GM19397 (cell line): ENCODE measurements at regions not wholly inside any gene's neighbourhood (a gene's known extent, or its start where the extent isn't known, plus 50 kb on each side); places are given as distances from the start of the nearest gene placed in this dataset.

ENCODE experiments used
- ATAC-seq: cut with Tn5 transposase; IDR thresholded peaks from one replicate; pipeline ENCODE4 v1.9.1; 2021; ENCODE audit warnings: mild to moderate bottlenecking, moderate library complexity; ENCODE audit not compliant: unreplicated experiment

DNA sequence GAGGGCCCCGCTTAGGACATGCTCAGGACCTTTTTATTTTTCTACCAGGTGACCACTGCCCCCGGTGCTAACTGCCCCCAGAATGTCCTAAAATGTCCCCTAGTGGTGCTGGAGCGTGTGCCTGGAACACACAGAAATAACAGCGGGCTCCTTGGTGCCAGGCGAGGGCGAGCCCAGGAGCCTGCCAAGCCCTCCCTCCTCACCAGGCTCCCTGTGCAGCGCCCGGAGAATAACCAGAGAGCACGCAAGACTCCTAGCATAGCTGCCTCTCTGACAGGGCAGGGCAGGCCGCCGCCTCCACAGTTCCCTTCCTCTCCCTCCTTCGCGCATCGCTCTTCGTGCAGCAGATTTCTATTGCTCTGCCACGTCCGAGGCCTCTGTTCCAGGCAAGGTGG lies 84.3 kb upstream of the ZNF516 start:
- ATAC-seq: no peak

DNA sequence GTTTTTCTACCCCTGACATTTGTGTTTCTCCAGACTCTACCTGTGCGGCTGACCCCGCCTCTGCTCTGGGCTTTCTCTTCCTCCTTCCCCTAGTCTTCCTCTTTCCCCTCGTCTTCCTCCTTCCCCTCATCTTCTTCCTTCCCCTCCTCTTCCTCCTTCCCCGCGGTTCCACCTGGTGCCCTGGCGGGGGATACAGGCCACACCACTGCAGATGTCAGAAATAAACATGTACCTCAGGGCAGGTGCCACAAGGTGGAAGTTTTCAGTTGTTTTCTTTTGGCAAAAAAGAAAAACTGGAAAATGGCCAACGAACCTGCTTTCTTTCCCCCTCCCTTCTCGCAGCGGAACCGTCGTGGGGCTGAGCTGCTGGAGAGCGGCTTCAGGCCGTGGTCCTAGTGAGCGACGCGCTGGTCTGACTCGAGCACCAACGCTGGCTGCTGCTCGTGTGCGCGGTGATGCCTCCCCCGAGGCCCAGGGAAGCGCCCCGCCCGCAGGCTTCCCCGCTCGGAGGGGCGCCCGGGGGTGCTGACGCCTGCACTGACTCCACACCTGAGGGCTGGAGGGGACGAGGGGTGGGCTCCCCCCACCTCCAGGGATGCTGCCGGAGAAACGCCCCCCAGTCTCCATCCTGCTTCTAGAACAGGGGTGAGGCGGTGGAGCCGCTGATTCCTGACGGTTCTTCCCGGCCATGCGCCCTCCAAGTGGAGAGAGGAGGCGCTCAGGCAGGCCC lies 83.7 kb upstream of the ZNF516 start:
- ATAC-seq: no peak

DNA sequence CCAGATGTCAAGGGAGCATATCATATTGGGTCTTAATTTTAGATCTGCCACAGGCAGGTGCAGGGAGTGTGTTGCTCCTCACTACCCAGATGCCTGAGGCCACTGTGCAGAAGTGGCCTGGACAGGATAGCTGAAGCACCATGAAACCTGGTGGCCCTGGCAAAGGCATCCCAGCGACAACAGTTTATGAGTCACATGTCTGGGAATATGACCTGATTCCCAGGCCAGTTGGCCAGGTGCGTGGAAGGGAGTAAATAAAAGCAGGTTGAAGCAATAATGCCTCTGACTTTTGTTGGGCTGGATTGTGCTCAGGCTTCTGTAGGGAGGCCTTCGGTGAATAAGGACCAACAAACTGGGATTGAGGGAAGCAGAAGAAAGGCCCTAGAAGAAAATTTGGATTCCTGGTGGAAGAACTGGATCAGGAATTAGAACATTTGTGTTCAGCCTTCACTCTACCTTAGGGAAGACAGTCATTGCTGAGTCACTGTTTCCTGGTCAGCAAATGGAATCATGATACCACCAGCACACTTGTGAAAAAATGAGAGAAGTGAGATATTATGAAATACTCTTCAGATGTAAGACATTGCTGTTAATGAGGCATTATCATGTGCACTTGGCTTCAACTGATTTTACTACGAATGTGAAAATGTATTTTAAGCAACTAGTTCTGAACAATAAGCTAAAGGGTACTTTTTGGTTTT lies 78.4 kb upstream of the ZNF516 start:
- ATAC-seq: no peak

DNA sequence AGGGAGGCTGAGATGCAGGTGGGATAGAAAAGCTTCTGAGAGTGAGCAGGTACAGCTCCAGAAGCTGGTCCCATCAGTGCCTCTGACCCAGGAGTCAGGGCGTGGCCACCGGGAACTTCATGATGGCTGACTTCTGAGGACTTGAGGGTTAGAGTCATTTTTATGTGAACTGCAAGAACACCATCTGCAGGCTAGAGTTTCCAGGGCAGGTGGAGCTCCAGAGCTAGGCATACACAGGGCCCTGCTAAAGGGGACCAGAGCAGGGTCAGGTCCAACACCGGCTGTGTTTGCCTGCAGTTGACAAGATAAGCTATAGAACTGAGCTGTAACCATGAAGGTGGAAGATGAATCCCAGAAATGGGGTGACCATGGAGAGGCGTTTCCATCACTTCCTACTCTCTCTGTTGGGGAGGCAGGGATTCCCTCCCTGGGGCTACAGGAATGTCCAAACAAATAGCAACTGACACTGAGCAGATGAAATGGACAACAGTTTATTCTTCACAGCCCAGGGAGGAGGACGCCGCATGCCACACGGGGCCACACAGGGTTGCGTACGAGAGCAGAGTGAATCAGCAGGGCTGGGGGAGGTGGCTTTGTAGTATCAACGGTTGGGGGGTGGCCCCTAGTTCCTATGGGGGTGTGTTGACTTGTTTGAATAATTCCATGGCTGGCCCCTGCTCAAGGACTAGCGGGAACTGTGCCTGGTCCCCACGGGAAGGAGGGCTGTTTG lies 77.6 kb upstream of the ZNF516 start:
- ATAC-seq: no peak

DNA sequence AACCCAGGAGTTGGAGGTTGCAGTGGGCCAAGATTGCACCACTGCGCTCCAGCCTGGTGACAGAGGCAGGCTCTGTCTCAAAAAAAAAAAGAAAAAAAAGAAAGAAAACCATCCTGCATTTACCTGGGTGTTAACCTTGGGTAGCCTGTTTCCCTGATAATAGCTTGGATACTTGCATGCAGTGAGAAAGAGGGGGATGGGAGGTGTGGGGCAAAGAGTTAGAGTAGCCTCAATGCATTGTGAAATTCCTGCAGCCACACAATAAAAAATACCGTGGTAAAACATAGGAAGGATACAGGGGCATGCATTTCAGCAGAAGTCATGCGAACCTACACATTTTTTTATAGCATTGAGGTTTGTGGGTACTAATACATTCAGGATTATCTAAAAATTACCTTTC lies 76.6 kb upstream of the ZNF516 start:
- no peak for ATAC-seq

DNA sequence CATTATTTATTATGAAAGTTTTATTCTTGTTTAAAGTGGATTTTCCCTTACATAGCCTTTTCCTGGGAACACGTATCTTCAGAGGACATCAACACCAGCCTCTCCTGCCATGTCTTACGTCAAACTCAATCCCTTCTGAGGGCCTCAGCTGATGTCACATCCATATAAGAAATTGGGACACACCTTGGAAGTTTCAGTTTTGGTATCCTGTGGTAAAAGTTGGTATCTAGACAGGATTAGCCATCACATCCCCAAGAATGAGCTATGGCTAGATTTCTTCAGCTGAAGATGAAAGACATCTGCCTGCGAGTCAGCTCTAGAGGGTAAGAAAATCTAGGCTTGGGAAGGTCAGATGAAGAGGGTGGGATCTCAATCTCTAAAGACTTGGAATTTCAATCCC lies 75.8 kb upstream of the ZNF516 start:
- ATAC-seq: no peak

DNA sequence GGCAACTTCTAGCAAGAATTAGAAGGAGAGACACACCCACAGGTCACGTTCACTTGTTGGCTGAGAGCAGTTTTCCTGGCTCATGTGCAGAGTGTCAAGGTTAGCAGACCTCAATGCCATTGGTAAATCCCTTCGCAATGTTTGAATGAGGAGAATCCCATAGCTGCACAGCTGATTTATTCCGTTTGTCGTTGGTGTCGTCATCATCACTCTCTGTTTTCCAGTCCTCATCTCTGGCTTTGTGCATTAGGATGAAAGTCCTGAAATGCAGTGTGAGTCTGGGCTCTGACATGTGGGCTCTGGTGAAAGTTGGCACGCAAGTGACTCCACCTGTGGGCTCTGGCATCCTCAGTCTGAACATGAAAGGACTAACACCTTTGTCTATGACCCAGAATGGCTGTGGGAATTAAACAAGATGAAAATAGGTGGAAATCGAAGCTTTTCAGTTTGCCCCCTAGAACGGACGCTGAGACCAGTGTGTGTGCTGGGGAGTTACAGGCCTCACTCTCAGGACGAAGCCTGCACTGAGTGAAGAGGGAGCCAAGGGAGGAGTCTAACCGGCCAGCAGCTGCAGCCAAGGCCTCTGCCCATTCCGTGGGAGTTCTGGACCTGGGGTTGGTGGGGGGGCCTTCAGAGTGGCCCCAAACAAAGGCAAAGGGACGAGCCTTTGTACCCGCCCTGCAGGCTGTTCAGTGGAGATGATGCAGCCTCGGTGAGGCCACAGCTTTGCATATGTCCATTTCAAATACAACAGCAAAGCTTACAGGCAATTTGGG lies 74.8 kb upstream of the ZNF516 start:
- ATAC-seq: no peak

DNA sequence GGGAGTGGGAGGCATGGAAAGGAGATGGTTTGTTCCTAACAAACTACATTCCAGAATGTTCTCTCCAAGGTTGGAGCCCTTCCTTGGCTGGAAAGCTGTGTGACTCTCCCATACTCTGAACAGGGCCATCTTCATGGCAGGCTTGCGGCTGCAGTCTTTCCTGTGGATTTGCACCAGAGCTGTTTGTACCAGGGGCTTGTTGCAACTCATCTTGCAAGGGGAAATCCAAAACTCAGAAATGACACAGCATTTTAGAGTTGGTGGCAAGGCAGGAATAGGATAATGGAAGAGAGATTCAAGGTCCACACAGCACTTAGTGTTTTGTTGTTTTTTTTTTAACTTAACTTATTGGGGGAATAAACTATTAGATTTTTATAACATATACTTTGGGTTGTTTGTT lies 73.7 kb upstream of the ZNF516 start:
- ATAC-seq: no peak

DNA sequence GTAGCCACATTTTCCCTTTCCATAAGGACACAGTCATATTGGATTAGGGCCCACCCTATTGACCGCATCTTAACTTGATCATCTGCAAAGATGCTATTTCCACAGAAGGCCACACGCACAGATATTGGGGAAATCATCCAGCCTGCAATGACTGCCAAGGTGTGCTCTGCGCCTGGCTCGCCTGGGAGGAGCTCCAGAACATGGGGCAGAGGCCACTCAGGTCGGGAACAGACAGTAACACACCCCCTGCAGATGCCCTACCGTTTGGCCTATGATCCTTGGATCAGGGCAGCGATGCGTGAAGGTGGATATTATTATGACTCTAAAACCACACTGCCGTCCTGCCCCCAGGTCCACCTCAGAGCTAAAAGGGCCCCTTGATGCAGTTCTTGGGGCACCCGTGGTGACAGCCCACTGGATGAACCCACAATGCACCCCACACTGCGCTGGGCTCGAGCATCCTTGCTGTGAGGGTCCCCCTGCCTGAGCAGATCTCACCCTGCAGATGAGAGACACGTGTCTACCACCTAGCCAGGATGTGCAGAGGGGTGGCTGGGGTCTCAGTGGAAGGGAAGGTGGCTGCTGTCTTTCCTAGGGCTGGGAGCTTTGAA lies 72.9 kb upstream of the ZNF516 start:
- ATAC-seq: no peak

DNA sequence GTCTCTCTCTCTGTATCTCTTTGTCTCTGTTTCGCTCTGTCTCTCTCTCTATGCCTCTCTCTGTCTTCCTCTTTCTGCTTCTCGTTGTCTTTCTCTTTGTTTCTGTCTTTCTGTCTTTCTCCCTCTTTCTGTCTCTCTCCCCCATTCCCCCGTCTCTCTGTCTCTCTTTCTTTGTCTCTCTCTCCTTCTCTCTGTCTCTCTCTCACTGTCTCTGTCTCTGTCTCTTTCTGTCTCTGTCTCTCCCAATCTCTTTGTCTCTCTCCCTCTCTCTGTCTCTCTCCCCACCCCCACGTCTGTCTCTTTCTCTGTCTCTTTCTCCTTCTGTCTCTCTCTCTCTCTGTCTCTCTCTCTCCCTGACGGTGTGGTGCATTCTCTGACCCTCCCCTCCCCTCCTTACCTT lies 71.9 kb upstream of the ZNF516 start:
- ATAC-seq: no peak

DNA sequence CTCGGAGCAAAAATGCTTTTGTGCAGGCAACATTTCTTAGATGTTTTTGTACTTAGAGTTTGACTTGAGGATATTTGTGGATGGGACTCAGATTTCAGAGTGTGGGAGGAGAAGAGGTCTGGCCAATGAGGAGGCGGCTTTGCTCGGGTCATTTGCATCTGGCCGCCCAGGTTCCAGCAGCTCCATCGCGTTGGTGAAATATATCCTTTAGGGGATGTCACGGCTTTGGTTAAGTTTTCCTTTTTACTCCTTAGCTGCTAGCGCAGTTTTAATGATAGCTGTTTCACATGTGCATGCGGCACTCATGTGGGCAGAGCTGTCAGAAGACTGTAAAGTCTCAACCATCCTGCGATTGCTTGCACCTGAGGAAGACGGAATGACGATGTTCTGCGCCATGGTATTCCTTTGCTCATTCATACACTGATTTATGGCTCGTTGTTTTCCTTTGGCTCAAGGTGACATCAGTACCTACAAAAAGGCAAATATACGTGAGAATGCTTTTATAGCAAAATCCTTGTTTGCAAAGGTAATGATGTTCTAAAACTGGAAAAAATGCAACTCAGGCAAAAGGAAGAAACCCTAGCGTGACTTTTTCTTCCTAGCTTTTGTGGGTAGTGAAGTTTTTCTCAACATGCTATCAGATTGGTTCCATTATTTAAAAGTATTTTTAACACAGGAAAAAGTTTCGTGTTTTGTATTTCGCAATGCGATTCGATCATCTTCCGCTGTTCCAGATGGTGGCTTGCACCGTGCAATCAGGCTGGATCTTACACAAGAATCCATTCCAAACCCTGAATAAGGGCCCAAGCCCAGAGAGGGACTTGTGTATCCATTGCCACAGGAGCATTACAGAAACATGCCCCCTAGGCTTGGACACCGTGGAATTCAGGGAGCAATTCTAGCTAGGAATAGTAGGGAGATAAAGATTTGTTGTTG lies 70.5 kb upstream of the ZNF516 start:
- ATAC-seq: no peak

DNA sequence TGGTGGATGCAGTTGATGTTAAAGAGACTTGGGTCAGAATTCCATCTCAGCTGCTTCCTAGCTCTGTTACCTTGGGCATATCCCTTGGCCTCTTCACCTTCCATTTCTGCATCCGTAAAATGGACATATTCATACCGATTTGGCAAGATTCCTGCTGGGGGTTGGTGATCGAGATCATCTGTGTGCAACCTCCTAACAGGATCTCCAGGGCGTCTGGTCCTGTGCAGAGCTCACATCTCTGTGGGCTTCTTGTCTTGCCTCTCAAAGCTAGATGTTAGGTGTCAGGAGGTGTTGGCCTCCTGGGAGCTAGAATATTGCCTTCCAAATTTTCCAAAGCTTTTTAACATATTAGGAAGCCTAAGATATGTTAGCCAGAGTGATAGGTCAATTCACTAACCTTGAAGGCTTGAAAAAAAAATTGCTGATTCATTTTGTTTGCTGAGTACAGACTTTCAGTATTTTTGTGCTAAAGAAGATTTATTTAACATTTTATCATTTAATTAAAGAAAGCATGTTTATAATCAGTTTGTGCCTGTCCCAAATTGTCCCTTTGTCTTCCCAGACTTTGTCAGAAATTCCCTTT lies 69.7 kb upstream of the ZNF516 start:
- no peak for ATAC-seq

DNA sequence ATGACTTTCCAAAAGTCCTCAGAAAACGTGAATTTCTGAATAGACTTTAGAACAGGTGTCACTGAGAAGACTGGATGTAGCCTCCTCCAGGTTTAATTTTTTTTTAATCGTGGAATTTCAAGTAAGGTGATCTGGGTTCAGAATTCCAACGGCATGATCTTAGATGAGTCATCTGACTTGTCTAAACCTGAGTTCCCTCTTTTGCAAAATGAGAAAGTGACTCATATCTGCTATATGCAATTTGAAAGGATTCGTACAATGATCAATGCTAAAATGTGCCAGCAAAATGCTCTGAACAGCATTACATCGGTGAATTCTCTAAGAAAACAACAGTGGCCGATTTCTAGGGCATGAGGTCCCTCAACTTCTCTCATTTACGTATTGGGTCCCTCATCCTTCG lies 69.1 kb upstream of the ZNF516 start:
- ATAC-seq: no peak

DNA sequence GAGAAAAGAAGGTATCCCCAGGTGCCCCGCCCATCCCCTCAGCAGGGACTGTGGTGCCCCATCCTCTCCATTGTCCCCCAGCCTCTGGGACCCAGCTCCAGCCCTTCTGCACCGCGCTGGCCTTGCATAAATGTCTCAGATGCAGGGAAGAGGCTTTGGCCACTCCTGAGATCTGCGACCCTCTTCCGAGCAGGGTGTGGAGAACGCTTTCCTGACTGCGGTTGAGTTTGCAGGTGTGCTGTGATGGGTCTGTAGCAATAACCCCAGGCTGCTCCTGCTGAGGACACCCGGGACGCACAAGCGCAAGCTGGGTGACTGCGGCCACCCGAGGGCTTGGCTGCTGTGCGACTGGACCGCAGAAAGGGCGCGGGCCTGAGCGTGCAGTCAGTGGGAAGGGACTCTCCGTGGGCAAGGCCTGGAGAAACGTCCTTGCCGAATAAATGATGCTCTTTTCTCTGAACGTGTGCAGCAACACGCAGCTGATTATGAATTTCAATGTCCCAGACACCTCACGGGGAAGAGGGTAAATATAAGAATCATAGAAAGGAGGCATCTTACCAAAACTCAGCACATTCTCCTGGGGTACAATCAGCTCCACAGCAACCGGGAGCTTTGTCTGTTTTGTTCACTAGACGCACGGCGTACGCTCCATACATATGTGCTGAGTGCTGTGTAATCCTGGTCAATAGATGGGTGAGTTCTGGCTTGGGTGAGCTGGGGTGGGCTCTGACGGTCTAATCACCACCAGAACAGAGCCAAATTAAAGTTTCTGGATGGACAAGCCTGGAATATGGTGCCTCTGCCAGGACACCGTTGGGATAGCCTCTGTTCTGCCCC lies 67.5 kb upstream of the ZNF516 start:
- ATAC-seq: no peak

DNA sequence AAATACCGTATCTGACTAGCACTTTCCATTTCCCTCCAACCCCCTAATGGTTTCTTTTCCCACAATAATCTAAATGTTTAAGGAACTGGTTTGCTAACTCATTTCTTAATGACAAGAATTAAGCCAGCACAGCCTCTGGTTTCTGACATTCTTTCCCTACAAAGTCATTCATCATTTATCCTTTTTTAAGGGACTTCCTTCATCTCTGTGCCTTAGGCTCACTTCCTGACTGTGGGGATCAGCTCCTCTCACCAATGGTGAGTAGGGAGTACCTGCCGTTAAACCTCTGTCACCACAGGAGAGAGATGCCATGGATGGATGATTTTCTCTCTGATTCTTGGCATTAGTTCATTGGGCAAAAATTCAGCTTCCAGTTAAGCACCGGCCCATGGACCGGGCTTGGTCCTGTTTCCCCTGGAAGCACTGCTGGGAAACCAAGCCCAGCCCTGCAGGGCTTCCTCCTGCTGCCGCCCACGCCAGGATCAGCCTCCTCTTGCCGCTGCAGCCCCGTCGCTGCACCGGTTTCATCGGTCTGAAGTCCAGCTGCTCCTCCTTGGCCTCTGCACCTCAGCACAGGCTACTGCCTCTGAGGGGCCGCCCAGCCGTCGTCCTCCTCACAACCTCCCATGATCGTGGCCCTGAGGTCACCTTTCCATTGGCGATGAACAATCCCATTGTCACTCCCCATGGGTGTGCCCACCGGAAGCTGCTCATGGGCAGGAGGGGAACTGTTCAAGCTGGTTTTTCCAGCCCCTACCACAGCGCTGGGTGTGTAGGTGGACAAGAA lies 64.0 kb upstream of the ZNF516 start:
- no peak for ATAC-seq

DNA sequence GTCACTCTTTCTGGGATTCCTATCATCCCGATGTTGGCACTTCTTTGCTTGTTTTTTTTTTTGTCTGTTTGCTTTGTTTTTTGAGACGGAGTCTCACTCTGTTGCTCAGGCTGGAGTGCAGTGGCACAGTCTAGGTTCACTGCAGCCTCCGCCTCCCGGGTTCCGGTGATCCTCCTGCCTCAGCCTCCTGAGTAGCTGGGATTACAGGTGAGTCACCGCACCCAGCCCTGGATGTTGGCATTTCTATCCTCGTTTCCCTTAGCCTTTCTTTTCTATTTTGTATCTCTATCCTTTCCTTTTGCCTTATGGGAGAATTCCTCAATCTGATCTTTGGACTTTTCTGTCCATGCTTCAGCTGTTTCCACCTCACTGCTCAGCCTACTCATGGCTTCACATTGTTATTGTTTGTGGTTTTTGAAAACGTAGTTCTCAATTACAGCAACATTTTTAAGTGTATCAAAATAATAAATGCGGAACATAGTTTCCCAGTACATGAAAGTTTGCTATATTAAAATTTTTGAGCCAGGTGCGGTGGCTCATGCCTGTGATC lies 62.1 kb upstream of the ZNF516 start:
- ATAC-seq: no peak

DNA sequence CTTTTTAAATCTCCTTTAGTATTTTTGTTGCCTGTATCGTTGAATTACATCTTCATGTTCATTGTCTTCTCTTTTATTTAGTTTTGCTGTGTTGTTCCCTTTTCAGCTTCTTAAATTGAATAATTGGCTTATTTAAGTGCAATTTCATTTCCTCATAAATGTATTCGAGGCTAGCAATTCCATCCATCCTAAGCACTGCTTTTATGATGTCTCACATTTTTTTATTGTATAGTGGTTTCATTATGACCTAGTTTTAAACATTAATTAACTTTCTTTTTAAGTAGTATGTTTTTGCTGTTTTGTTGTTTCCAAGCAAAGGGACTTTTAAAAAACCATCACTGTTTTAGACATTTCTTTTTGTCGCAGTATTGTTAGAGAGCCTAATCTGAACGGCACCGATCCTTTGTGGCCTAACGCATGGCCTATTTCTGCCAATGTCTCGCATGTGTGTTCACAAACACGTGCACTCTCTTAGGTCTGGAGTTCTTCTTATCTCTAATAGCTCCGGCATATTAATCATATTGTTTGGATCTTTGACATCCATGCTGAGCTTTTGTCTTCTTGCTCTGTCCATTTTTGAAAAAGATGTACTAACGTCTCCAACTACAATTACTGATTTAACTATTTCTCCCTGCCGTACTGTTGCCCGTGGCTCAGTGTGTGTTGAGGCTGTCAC lies 59.6 kb upstream of the ZNF516 start:
- no peak for ATAC-seq
